Heart left ventricle (tissue), 16 donors: ENCODE measurements at regions not wholly inside any gene's neighbourhood (a gene's known extent, or its start where the extent isn't known, plus 50 kb on each side); places are given as distances from the start of the nearest gene placed in this dataset.

ENCODE experiments used
- ATAC-seq, 4 donors: fragments of 200-7000 bp; cut with Tn5 transposase; one replicate each; pipeline ENCODE4 v1.9.1; 2020 to 2022; ENCODE audit warnings: moderate library complexity in 4 of 4, mild to moderate bottlenecking in 3 of 4, moderate number of reproducible peaks in 1 of 4
- DNase-seq, 5 donors: peaks; one replicate each; pipeline ENCODE4 v3.0.0-alpha.2; 2020
- H3K27ac ChIP-seq, 12 donors: fragments of 200-600 bp; sonication (generic) in 4 of 12; one replicate each; pipeline versions ENCODE4 v1.5.0 to v1.8.0; 2016 to 2022; ENCODE audit warnings: mild to moderate bottlenecking in 2 of 12
- H3K27me3 ChIP-seq, 9 donors: fragments of 200-600 bp; sonication (generic) in 2 of 9; one replicate each; pipeline versions ENCODE4 v1.5.1 to v1.8.0; 2016 to 2022; ENCODE audit warnings: mild to moderate bottlenecking in 3 of 9
- H3K36me3 ChIP-seq, 9 donors: fragments of 200-600 bp; sonication (generic) in 2 of 9; one replicate each; pipeline versions ENCODE4 v1.5.0 to v1.8.0; 2018 to 2022; ENCODE audit warnings: mild to moderate bottlenecking in 2 of 9
- H3K4me1 ChIP-seq, 12 donors: fragments of 200-600 bp; sonication (generic) in 4 of 12; one replicate each; pipeline versions ENCODE4 v1.5.0 to v1.8.0; 2016 to 2022; ENCODE audit warnings: mild to moderate bottlenecking in 3 of 12
- H3K4me3 ChIP-seq, 12 donors: fragments of 200-600 bp; sonication (generic) in 4 of 12; one replicate each; pipeline versions ENCODE4 v1.5.0 to v1.8.0; 2017 to 2022; ENCODE audit warnings: mild to moderate bottlenecking in 9 of 12, moderate library complexity in 4 of 12
- H3K9me3 ChIP-seq, 12 donors: fragments of 200-600 bp; sonication (generic) in 4 of 12; one replicate each; pipeline versions ENCODE4 v1.5.0 to v1.8.0; 2016 to 2022; ENCODE audit warnings: mild to moderate bottlenecking in 1 of 12
- CTCF ChIP-seq, 12 donors: fragments of 200-600 bp; sonication (generic) in 4 of 12; IDR thresholded peaks; one replicate each; pipeline versions ENCODE4 v1.5.0 to v1.8.0; 2018 to 2022; ENCODE audit warnings: antibody characterized with exemption in 12 of 12, mild to moderate bottlenecking in 5 of 12
- POLR2A ChIP-seq, 2 donors: fragments of 450-650 bp; IDR thresholded peaks; one replicate each; pipeline ENCODE4 v1.6.1; 2017; ENCODE audit warnings: antibody characterized with exemption in 2 of 2, mild to moderate bottlenecking in 2 of 2, moderate library complexity in 2 of 2
- WGBS, 4 donors: extraction: QIAGEN DNeasy Blood & Tissue Kit in 2 of 4; methylation state at CpG; one replicate each; pipeline versions ENCODE4 v1.1.5 to v1.1.7; 2013 to 2018; 5-methylcytosine and 5-hydroxymethylcytosine counted together
- intact Hi-C, 10 donors: fragments of 100-400 bp; cut with DNase I; formaldehyde crosslinking; loops; one replicate each; pipeline versions ENCODE4 v1.11.1 to v1.14.2; 2022
- donor health status: ischemic (EF 13 %, LVEDD 7.1; RV severe dilation, severe dysfunction).
- donor health status: healthy with polysubstance abuse.
- donor health status: DM: no; HTN: yes; CAD: no.
- donor health status: DM: no; HTN: no; CAD: no.
- donor health status: ischemic (EF 25% LVEDD 6.9; RV normal size, moderate dysfunction).
- donor health status: ischemic (EF 25% LVEDD 5.7; RV mildly dilated, moderate dysfunction).
- donor health status: healthy.
- donor health status: DM: yes; HTN: yes; CAD: no.
- donor health status: ischemic (EF 35%, LVEDD 5.7; RV mildly dilated, moderate dysfunction).
- donor health status: nonischemic (EF 11% LVEDD 7.7; RV severe dilation, severe dysfunction).
- donor health status: DM: yes; HTN: yes; CAD: no.
- donor health status: PGD.
- donor health status: ischemic (EF 29% LVEDD 5.4; RV normal size, mild dysfunction).
- donor health status: nonischemic (EF 23%, LVEDD 6.1; RV moderate dilation, normal function).

GRCh38 chr2:16070648-16070971 is 130.3 kb downstream of the MYCN start:
- Histone ChIP-seq H3K4me3 (no peak overlapping the region), H3K27ac (peak overlapping the region in 1 of 12 donors; percentile 16), H3K4me1 (no peaks in the 10 kb centered on the region), H3K9me3 (no peaks in the 10 kb centered on the region), H3K36me3 (no peaks in the 10 kb centered on the region), H3K27me3 (no peaks in the 10 kb centered on the region)
- 76 to 96% (median 79%) methylated on average over 4 to 6 of the region's 6 CpGs for WGBS, 4 donors
- DNase-seq = no peak
- TF ChIP-seq POLR2A (IDR thresholded peaks at IDR 0.05) (no peak), CTCF (IDR thresholded peaks at IDR 0.05) (no peak)
- intact Hi-C loops = no loop called here
- ATAC-seq = no peak

GRCh38 chr2:16069933-16070647 is 129.7 kb downstream of the MYCN start:
- H3K4me1 ChIP-seq = no peaks in the 10 kb centered on the region
- H3K4me3 ChIP-seq = no peak overlapping the region
- no peaks in the 10 kb centered on the region for H3K27me3 ChIP-seq
- H3K9me3 ChIP-seq = no peaks in the 10 kb centered on the region
- intact Hi-C loops = no loop called here
- no peak for DNase-seq
- H3K27ac ChIP-seq = peak overlapping the region in 1 of 12 donors; percentile 16
- ATAC-seq = peak in 1 of 4 donors; percentile 24
- WGBS, 4 donors = 68 to 73% (median 72%) methylated on average over 17 to 19 of the region's 19 CpGs
- no peaks in the 10 kb centered on the region for H3K36me3 ChIP-seq
- TF ChIP-seq CTCF (IDR thresholded peaks at IDR 0.05) = no peak
- TF ChIP-seq POLR2A (IDR thresholded peaks at IDR 0.05) = no peak

- Histone ChIP-seq H3K9me3 (peaks cover 0 to 1% (median 0%) of the 10 kb centered on the region in 12 donors), H3K27ac (no peak overlapping the region), H3K4me1 (no peaks in the 10 kb centered on the region), H3K4me3 (no peak overlapping the region), H3K27me3 (no peaks in the 10 kb centered on the region), H3K36me3 (no peaks in the 10 kb centered on the region)
- DNase-seq (no peak), ATAC-seq (no peak)
- TF ChIP-seq POLR2A (IDR thresholded peaks at IDR 0.05) = no peak
- no peak for TF ChIP-seq CTCF (IDR thresholded peaks at IDR 0.05)
- 71 to 79% (median 76%) methylated on average over 8 of the region's 8 CpGs for WGBS, 4 donors
- intact Hi-C loops = no loop called here
These were observed 129.2 kb downstream of the MYCN start for GRCh38 chr2:16069663-16069932.

GRCh38 chr2:16068552-16068940 is 128.2 kb downstream of the MYCN start:
- ATAC-seq (no peak), DNase-seq (no peak)
- H3K27ac ChIP-seq = no peak overlapping the region
- no peaks in the 10 kb centered on the region for H3K27me3 ChIP-seq
- H3K9me3 ChIP-seq = peaks cover 0 to 12% (median 0%) of the 10 kb centered on the region in 12 donors
- intact Hi-C loops = no loop called here
- TF ChIP-seq CTCF (IDR thresholded peaks at IDR 0.05) = no peak
- TF ChIP-seq POLR2A (IDR thresholded peaks at IDR 0.05) = no peak
- no peak overlapping the region for H3K4me3 ChIP-seq
- WGBS, 4 donors = 94 to 98% (median 96%) methylated on average over 3 of the region's 3 CpGs
- H3K36me3 ChIP-seq = no peaks in the 10 kb centered on the region
- H3K4me1 ChIP-seq = no peaks in the 10 kb centered on the region
